ENCODE measurements at regions not wholly inside any gene's neighbourhood (a gene's known extent, or its start where the extent isn't known, plus 50 kb on each side); places are given as distances from the start of the nearest gene placed in this dataset.

DNA sequence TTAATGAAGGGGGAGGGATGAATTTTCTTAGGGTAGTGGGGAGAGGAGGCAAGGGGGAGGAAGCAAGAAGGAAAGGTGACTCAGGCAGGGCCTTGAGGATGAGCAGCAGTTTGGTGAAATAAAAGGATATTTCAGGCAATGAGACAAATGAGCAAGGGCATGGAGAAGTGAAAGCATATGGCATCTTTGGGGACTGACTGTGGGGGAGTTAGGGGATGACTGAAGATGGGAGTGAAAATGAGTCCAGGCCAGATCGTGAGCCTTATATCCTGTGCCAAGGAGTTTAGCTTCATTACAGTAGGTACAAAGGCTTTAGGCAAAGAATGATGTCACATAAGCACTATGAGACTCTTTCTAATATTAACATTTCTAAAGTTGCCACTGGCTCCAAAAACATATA lies 51.9 kb downstream of the ILRUN start:
- Histone ChIP-seq H3K4me1 (replicated peaks in 1 of 2; ENCODE audit: control insufficient read depth in 2 of 2, insufficient read depth in 2 of 2, low read length in 2 of 2) (no peaks in the 10 kb centered on the region), H3K9me1 (ENCODE audit: control insufficient read depth, insufficient read depth, low read length) (no peaks in the 10 kb centered on the region), H3K9ac (ENCODE audit: insufficient read depth in 1 of 2, low read depth in 2 of 2, low read length in 2 of 2) (no peak overlapping the region), H3K27ac (ENCODE audit: extremely low read depth, low read depth, low read length) (no peak overlapping the region), H4K20me1 (replicated peaks; ENCODE audit: control insufficient read depth, insufficient read depth, low read length) (no peaks in the 10 kb centered on the region), H3K4me3 (no peak overlapping the region), H3K9me3 (replicated peaks; ENCODE audit: control insufficient read depth, insufficient read depth, low read depth, low read length) (no peaks in the 10 kb centered on the region), H3K4me2 (ENCODE audit: insufficient read depth, low read length) (no peak overlapping the region), H2AFZ (ENCODE audit: low read depth, low read length) (no peak overlapping the region), H3K36me3 (ENCODE audit: control insufficient read depth, insufficient read depth, low read length) (peaks cover 59% of the 10 kb centered on the region), H3K27me3 (ENCODE audit: control insufficient read depth in 2 of 2, insufficient read depth in 2 of 2, low read length in 2 of 2) (no peaks in the 10 kb centered on the region), H3K79me2 (ENCODE audit: control insufficient read depth, insufficient read depth, low read length) (peaks cover 40% of the 10 kb centered on the region)
- FAIRE-seq, result no peak
- no peak for ATAC-seq
- POLR2A ChIA-PET, result interaction anchor here (1.0 to 2.0 kb wide), 3 partner anchors 12 to 33 kb away, joined by 3 to 9 read pairs (median 4); no protein-coding TSS in a partner anchor
- DNase-seq (ENCODE audit: extremely low read depth in 1 of 4, low spot score in 3 of 4), result no peak
- WGBS (ENCODE audit: insufficient coverage, low coverage, missing lambda C conversion rate), result 64% methylated on average over 1 of the region's 1 CpG
- CTCF ChIA-PET (ENCODE audit: low intra/inter-chr PET ratio), result no interaction called here
- TF ChIP-seq SAFB2 (IDR thresholded peaks at IDR 0.05; ENCODE audit: borderline replicate concordance, low read depth, low read length, severe bottlenecking) (no peak), CBX8 (IDR thresholded peaks at IDR 0.05; ENCODE audit: borderline replicate concordance, extremely low read depth, low read depth, low read length, poor library complexity, severe bottlenecking) (no peak), MAFK (IDR thresholded peaks at IDR 0.05; ENCODE audit: low read length) (no peak), SMAD4 (CRISPR knock-in tag; conservative IDR thresholded peaks at IDR 0.05) (no peak), HNRNPUL1 (IDR thresholded peaks at IDR 0.05; ENCODE audit: low read length) (no peak), ZNF41 (CRISPR knock-in tag; conservative IDR thresholded peaks at IDR 0.05) (no peak), ZNF561 (CRISPR knock-in tag; conservative IDR thresholded peaks at IDR 0.05) (no peak), XRCC5 (IDR thresholded peaks at IDR 0.05; ENCODE audit: low read depth, low read length) (no peak), ETV5 (CRISPR knock-in tag; IDR thresholded peaks at IDR 0.05; ENCODE audit: low read depth) (no peak), RNF2 (IDR thresholded peaks at IDR 0.05) (no peak)
- TF ChIP-seq, protein P1, sequence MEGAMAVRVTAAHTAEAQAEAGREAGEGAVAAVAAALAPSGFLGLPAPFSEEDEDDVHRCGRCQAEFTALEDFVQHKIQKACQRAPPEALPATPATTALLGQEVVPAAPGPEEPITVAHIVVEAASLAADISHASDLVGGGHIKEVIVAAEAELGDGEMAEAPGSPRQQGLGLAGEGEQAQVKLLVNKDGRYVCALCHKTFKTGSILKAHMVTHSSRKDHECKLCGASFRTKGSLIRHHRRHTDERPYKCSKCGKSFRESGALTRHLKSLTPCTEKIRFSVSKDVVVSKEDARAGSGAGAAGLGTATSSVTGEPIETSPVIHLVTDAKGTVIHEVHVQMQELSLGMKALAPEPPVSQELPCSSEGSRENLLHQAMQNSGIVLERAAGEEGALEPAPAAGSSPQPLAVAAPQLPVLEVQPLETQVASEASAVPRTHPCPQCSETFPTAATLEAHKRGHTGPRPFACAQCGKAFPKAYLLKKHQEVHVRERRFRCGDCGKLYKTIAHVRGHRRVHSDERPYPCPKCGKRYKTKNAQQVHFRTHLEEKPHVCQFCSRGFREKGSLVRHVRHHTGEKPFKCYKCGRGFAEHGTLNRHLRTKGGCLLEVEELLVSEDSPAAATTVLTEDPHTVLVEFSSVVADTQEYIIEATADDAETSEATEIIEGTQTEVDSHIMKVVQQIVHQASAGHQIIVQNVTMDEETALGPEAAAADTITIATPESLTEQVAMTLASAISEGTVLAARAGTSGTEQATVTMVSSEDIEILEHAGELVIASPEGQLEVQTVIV (CRISPR knock-in tag; IDR thresholded peaks at IDR 0.05; ENCODE audit: borderline replicate concordance), result no peak
- TF ChIP-seq, protein P2, sequence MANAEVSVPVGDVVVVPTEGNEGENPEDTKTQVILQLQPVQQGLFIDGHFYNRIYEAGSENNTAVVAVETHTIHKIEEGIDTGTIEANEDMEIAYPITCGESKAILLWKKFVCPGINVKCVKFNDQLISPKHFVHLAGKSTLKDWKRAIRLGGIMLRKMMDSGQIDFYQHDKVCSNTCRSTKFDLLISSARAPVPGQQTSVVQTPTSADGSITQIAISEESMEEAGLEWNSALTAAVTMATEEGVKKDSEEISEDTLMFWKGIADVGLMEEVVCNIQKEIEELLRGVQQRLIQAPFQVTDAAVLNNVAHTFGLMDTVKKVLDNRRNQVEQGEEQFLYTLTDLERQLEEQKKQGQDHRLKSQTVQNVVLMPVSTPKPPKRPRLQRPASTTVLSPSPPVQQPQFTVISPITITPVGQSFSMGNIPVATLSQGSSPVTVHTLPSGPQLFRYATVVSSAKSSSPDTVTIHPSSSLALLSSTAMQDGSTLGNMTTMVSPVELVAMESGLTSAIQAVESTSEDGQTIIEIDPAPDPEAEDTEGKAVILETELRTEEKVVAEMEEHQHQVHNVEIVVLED (CRISPR knock-in tag; IDR thresholded peaks at IDR 0.05), result no peak
- in situ Hi-C loops (cut with MboI), result no loop called here
- BruUV-seq (replicated peaks), result no TSS peak
- intact Hi-C loops (cut with micrococcal nuclease), result no loop called here
